ENCODE measurements at regions not wholly inside any gene's neighbourhood (a gene's known extent, or its start where the extent isn't known, plus 50 kb on each side); places are given as distances from the start of the nearest gene placed in this dataset.

DNA sequence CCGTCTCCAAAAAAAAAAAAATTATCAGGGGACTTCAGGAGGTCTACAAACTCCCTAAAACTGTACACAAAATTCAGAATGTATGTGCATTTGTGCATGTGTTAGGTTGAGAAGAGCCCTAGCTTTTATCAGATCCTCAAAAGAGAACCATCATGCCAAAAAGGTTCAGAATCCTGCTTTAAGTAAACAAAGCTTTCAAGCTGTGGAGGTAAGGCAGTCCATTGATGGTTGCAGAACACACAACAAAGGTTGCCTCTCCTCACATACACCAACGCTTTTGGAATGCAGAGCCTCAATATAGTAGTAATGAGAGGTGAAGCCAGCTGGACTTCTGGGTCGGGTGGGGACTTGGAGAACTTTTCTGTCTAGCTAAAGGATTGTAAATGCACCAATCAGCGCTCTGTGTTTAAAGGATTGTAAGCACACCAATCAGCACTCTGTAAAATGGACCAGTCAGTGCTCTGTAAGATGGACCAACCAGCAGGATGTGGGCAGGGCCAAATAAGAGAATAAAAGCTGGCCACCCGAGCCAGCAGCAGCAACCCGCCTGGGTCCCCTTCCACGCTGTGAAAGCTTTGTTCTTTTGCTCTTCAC, 57.9 kb upstream of the RNF38 start:
- Histone ChIP-seq H3K9me3 (ENCODE audit: control insufficient read depth, insufficient read depth, low read length) (no peaks in the 10 kb centered on the region), H4K91ac (ENCODE audit: insufficient read depth, low read depth, low read length) (no peak overlapping the region), H3K4me2 (ENCODE audit: low read depth, low read length) (no peak overlapping the region), H3K14ac (replicated peaks; ENCODE audit: low read depth, low read length) (no peak overlapping the region), H3K4me1 (ENCODE audit: control insufficient read depth, insufficient read depth, low read length) (no peaks in the 10 kb centered on the region; the same call in 1 of the 2 replicates), H3K18ac (ENCODE audit: low read depth, low read length) (no peak overlapping the region), H2BK20ac (ENCODE audit: low read depth, low read length) (no peak overlapping the region), H3K9ac (ENCODE audit: low read depth, low read length) (no peak overlapping the region), H2BK120ac (ENCODE audit: low read depth, low read length) (no peak overlapping the region), H3K27me3 (ENCODE audit: control insufficient read depth, insufficient read depth, low read length) (no peaks in the 10 kb centered on the region), H3K4me3 (ENCODE audit: insufficient read depth, low read depth, low read length) (no peak overlapping the region), H3K27ac (ENCODE audit: insufficient read depth, low read length) (no peak overlapping the region), H2BK15ac (ENCODE audit: low read depth, low read length) (no peak overlapping the region), H2AK5ac (ENCODE audit: low read depth, low read length) (no peak overlapping the region), H3K56ac (ENCODE audit: extremely low read depth, insufficient read depth, low read length) (no peak overlapping the region), H3K9me1 (ENCODE audit: insufficient read depth, low read length) (peaks cover 8% of the 10 kb centered on the region; the same call in 1 of the 2 replicates), H2BK5ac (ENCODE audit: low read depth, low read length, poor library complexity, severe bottlenecking) (no peak overlapping the region), H4K8ac (ENCODE audit: low read depth in 2 of 2, low read length in 2 of 2) (no peak overlapping the region), H2AFZ (replicated peaks; ENCODE audit: low read length, poor library complexity) (no peak overlapping the region), H4K20me1 (ENCODE audit: insufficient read depth, low read length) (peaks cover 17% of the 10 kb centered on the region), H3K23ac (ENCODE audit: low read depth, low read length) (no peak overlapping the region), H3K36me3 (ENCODE audit: control insufficient read depth, insufficient read depth, low read length) (peaks cover 2% of the 10 kb centered on the region; the same call in 1 of the 2 replicates), H3K4ac (ENCODE audit: low read depth, low read length) (no peak overlapping the region), H4K5ac (ENCODE audit: low read depth, low read length) (no peak overlapping the region), H3K79me1 (ENCODE audit: low read depth in 1 of 2, low read length in 2 of 2) (peaks cover 11 to 44% of the 10 kb centered on the region in 2 experiments; a peak in 3 of 4 replicates), H2AK9ac (replicated peaks; ENCODE audit: low read depth, low read length, poor library complexity) (no peak overlapping the region)
- ChIA-PET CTCF (interaction anchor here (4.5 kb wide), 1 partner anchor 51 kb away, joined by 19 read pairs; no protein-coding TSS in a partner anchor), POLR2A (ENCODE audit: unreplicated experiment) (no interaction called here)
- intact Hi-C loops (cut with micrococcal nuclease): no loop called here
- DNase-seq (no peak), ATAC-seq (ENCODE audit: low read depth) (no peak)
- no TSS peak for BruUV-seq (replicated peaks)
- no peak for TF ChIP-seq CEBPB (IDR thresholded peaks at IDR 0.05; ENCODE audit: low read depth, low read length)
- no peak for TF ChIP-seq RCOR1 (IDR thresholded peaks at IDR 0.05; ENCODE audit: insufficient replicate concordance, low read length)
- dilution Hi-C loops (cut with HindIII; ENCODE audit: low sequenced_read_pairs, unreplicated experiment): no loop called here
- in situ Hi-C loops (cut with MboI; ENCODE audit: low sequenced_read_pairs): no loop called here
- 100% methylated on average over 1 of the region's 7 CpGs; no CpG with 5 or more reads in 1 of the 2 experiments for WGBS, 2 experiments (ENCODE audit: extremely low coverage in 2 of 2, insufficient read length in 1 of 2)

All from IMR-90 (cell line).